ENCODE measurements at regions not wholly inside any gene's neighbourhood (a gene's known extent, or its start where the extent isn't known, plus 50 kb on each side); places are given as distances from the start of the nearest gene placed in this dataset.
A peak's percentile ranks its signal among the peaks of the same experiment; 100 is the strongest.

DNA sequence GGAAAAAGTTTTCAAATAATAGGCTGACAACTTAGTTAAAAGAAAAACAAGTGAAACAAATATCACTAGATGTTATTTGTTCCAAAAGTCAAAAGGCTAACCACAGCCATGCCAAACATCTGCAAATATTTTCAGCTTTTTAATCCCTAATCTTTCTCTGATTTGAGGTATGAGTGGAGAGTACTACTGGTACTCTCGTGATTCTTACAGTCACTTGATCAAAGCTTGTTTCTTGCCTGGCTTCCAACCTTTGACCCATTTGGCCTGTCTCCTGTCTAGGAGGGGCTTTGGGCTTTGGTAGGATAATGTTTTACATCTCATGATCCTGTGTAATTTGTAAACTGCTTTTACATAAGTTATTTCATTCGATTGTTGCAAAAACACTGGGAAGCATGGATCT is 301.8 kb upstream of the SORL1-AS1 start:
- TF ChIP-seq POLR2A (IDR thresholded peaks at IDR 0.05): no peak
- TF ChIP-seq, protein P1, sequence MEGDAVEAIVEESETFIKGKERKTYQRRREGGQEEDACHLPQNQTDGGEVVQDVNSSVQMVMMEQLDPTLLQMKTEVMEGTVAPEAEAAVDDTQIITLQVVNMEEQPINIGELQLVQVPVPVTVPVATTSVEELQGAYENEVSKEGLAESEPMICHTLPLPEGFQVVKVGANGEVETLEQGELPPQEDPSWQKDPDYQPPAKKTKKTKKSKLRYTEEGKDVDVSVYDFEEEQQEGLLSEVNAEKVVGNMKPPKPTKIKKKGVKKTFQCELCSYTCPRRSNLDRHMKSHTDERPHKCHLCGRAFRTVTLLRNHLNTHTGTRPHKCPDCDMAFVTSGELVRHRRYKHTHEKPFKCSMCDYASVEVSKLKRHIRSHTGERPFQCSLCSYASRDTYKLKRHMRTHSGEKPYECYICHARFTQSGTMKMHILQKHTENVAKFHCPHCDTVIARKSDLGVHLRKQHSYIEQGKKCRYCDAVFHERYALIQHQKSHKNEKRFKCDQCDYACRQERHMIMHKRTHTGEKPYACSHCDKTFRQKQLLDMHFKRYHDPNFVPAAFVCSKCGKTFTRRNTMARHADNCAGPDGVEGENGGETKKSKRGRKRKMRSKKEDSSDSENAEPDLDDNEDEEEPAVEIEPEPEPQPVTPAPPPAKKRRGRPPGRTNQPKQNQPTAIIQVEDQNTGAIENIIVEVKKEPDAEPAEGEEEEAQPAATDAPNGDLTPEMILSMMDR (IDR thresholded peaks at IDR 0.05): no peak
- DNase-seq: no peak
- H3K27ac ChIP-seq: peak overlapping the region in 1 of 5 donors; percentile 47

DNA sequence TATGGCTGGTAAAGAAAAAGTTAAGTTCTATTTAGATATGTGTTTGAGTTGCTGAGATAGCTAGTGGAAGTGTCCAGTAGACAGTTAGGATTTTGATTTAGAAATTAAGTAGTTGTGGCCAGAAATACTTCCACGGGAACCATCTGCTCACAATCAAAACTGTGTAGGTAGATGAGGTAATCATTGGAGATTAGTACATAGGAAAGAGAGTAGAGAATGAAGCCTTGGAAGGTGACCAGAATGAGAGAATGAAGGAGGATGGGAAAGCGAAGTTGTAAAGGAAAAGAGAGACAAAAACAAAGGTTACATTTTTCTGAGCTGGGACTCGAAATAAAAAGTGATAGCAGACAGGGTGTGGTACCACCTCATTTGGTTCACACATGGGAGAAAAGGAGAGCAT is 296.9 kb upstream of the SORL1-AS1 start:
- Histone ChIP-seq H3K9me3 (replicated peaks in 1 of 3) (no peaks in the 10 kb centered on the region), H3K4me1 (replicated peaks in 1 of 2) (no peaks in the 10 kb centered on the region), H3K27me3 (no peaks in the 10 kb centered on the region), H3K4me3 (no peak overlapping the region), H3K27ac (no peak overlapping the region), H3K36me3 (replicated peaks in 1 of 2) (no peaks in the 10 kb centered on the region)
- TF ChIP-seq POLR2A (IDR thresholded peaks at IDR 0.05): no peak
- TF ChIP-seq, protein P1 (IDR thresholded peaks at IDR 0.05): no peak
- WGBS, 4 donors: 74 to 79% (median 77%) methylated on average over 3 of the region's 3 CpGs
- intact Hi-C loops (cut with DNase I): no loop called here
- DNase-seq: no peak

More for the DNA sequence above, 301.8 kb upstream of the SORL1-AS1 start:
- no peaks in the 10 kb centered on the region for H3K36me3 ChIP-seq (replicated peaks in 1 of 2)
- no peak overlapping the region for H3K4me3 ChIP-seq
- no peaks in the 10 kb centered on the region for H3K4me1 ChIP-seq (replicated peaks in 1 of 2)
- no peaks in the 10 kb centered on the region for H3K9me3 ChIP-seq (replicated peaks in 1 of 3)
- intact Hi-C loops (cut with DNase I): no loop called here
- WGBS, 4 donors: 44 to 59% (median 51%) methylated on average over 2 of the region's 2 CpGs
- no peaks in the 10 kb centered on the region for H3K27me3 ChIP-seq

DNA sequence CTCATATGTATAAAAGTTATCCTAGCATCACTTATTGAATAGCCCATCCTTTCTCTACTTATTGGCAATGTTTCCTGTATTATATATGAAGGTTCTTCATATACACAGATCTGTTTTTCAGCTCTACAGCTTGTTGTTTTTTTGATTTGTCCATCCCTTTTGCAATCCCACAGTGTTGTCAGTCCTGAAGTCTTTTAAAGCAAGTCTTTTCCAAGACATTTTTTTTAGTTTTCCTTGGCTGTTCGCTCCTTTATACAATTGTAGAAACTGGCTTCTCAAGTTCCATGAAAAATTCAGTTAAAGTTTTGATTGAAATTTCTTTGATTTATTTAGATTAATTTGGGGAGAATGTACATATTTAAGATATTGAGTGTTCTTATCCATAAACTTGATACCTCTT is 295.3 kb upstream of the SORL1-AS1 start:
- Histone ChIP-seq H3K27ac (no peak overlapping the region), H3K27me3 (no peaks in the 10 kb centered on the region), H3K4me1 (replicated peaks in 1 of 2) (no peaks in the 10 kb centered on the region), H3K36me3 (replicated peaks in 1 of 2) (no peaks in the 10 kb centered on the region), H3K4me3 (no peak overlapping the region), H3K9me3 (replicated peaks in 1 of 3) (no peaks in the 10 kb centered on the region)
- no peak for DNase-seq
- intact Hi-C loops (cut with DNase I): no loop called here
- TF ChIP-seq POLR2A (IDR thresholded peaks at IDR 0.05): no peak
- TF ChIP-seq, protein P1 (IDR thresholded peaks at IDR 0.05): no peak
- WGBS, 4 donors: 82 to 89% (median 84%) methylated on average over 1 of the region's 1 CpG

DNA sequence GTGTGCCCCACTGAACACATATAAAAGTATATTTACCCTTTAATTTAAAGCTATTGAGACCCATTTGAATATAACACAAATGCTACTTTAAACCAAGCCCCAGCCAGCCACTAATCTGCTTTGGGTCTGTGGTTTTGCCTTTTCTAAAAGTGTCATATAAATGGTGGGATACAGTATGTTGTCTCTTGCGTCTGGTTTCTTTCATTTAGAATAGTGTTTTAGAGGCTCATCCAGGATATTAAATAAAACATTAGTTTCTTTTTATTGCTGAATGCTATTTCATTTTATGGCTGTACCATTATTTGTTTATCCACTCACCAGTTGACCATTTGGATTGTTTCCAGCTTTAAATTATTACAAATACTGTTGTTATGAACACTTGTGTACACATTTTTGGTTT is 290.5 kb upstream of the SORL1-AS1 start:
- no peaks in the 10 kb centered on the region for H3K36me3 ChIP-seq (replicated peaks in 1 of 2)
- DNase-seq: no peak
- no peaks in the 10 kb centered on the region for H3K27me3 ChIP-seq
- H3K4me1 ChIP-seq (replicated peaks in 1 of 2): no peaks in the 10 kb centered on the region
- intact Hi-C loops (cut with DNase I): no loop called here
- no peak overlapping the region for H3K4me3 ChIP-seq
- 89 to 98% (median 97%) methylated on average over 1 of the region's 1 CpG for WGBS, 4 donors
- TF ChIP-seq POLR2A (IDR thresholded peaks at IDR 0.05): no peak
- TF ChIP-seq, protein P1 (IDR thresholded peaks at IDR 0.05): no peak
- no peaks in the 10 kb centered on the region for H3K9me3 ChIP-seq (replicated peaks in 1 of 3)
- peak overlapping the region in 1 of 5 donors; percentile 85 for H3K27ac ChIP-seq

Measured in adrenal gland (tissue), 9 donors.